ENCODE measurements at regions not wholly inside any gene's neighbourhood (a gene's known extent, or its start where the extent isn't known, plus 50 kb on each side); places are given as distances from the start of the nearest gene placed in this dataset.
A peak's percentile ranks its signal among the peaks of the same experiment; 100 is the strongest.
"Not testable (repeated sequence)": the region's sequence is repeated elsewhere in the genome, so short reads cannot be mapped to it uniquely, and the experiment has no call there.

- Mint-ChIP-seq H3K4me3 (ENCODE audit: unreplicated experiment) (no peak overlapping the region), H3K27ac (ENCODE audit: unreplicated experiment) (peak overlapping the region; percentile 53), H3K36me3 (ENCODE audit: unreplicated experiment) (no peaks in the 10 kb centered on the region), H3K27me3 (ENCODE audit: unreplicated experiment) (no peaks in the 10 kb centered on the region), H3K9me3 (ENCODE audit: unreplicated experiment) (peaks cover 1% of the 10 kb centered on the region), H3K4me1 (ENCODE audit: low read depth, unreplicated experiment) (peaks cover 4% of the 10 kb centered on the region)
- TF ChIP-seq CTCF (IDR thresholded peaks at IDR 0.05; ENCODE audit: partially characterized antibody, unreplicated experiment) = no peak
- DNase-seq = peak; percentile 51
Measured at GRCh38 chr6:163860287-163861081, 446.0 kb downstream of the QKI start.

- H3K36me3 Mint-ChIP-seq (ENCODE audit: unreplicated experiment); H3K27ac Mint-ChIP-seq (ENCODE audit: unreplicated experiment); H3K4me1 Mint-ChIP-seq (ENCODE audit: low read depth, unreplicated experiment); DNase-seq; H3K27me3 Mint-ChIP-seq (ENCODE audit: unreplicated experiment); H3K9me3 Mint-ChIP-seq (ENCODE audit: unreplicated experiment); H3K4me3 Mint-ChIP-seq (ENCODE audit: unreplicated experiment): not testable (repeated sequence)
Measured at GRCh38 chr6:163858870-163859269, 444.4 kb downstream of the QKI start.

GRCh38 chr6:163857421-163857820, 442.9 kb downstream of the QKI start:
- Mint-ChIP-seq H3K27ac (ENCODE audit: unreplicated experiment) (no peak overlapping the region), H3K4me1 (ENCODE audit: low read depth, unreplicated experiment) (peaks cover 4% of the 10 kb centered on the region), H3K27me3 (ENCODE audit: unreplicated experiment) (no peaks in the 10 kb centered on the region), H3K4me3 (ENCODE audit: unreplicated experiment) (no peak overlapping the region), H3K36me3 (ENCODE audit: unreplicated experiment) (no peaks in the 10 kb centered on the region), H3K9me3 (ENCODE audit: unreplicated experiment) (peaks cover 1% of the 10 kb centered on the region)
- TF ChIP-seq CTCF (IDR thresholded peaks at IDR 0.05; ENCODE audit: partially characterized antibody, unreplicated experiment) = no peak
- no peak for DNase-seq

GRCh38 chr6:163850874-163851273, 436.4 kb downstream of the QKI start:
- peaks cover 15% of the 10 kb centered on the region for H3K36me3 Mint-ChIP-seq (ENCODE audit: unreplicated experiment)
- no peak overlapping the region for H3K4me3 Mint-ChIP-seq (ENCODE audit: unreplicated experiment)
- H3K27ac Mint-ChIP-seq (ENCODE audit: unreplicated experiment) = no peak overlapping the region
- H3K4me1 Mint-ChIP-seq (ENCODE audit: low read depth, unreplicated experiment) = no peaks in the 10 kb centered on the region
- TF ChIP-seq CTCF (IDR thresholded peaks at IDR 0.05; ENCODE audit: partially characterized antibody, unreplicated experiment) = no peak
- no peak for DNase-seq
- H3K27me3 Mint-ChIP-seq (ENCODE audit: unreplicated experiment) = no peaks in the 10 kb centered on the region
- no peaks in the 10 kb centered on the region for H3K9me3 Mint-ChIP-seq (ENCODE audit: unreplicated experiment)

- Mint-ChIP-seq H3K36me3 (ENCODE audit: unreplicated experiment) (peaks cover 12% of the 10 kb centered on the region), H3K4me3 (ENCODE audit: unreplicated experiment) (no peak overlapping the region), H3K4me1 (ENCODE audit: low read depth, unreplicated experiment) (no peaks in the 10 kb centered on the region), H3K9me3 (ENCODE audit: unreplicated experiment) (peaks cover 5% of the 10 kb centered on the region), H3K27ac (ENCODE audit: unreplicated experiment) (no peak overlapping the region), H3K27me3 (ENCODE audit: unreplicated experiment) (peaks cover 2% of the 10 kb centered on the region)
- no peak for DNase-seq
- TF ChIP-seq CTCF (IDR thresholded peaks at IDR 0.05; ENCODE audit: partially characterized antibody, unreplicated experiment) = no peak
Measured at GRCh38 chr6:163844761-163845160, 430.2 kb downstream of the QKI start.
